Smooth muscle cell (in vitro differentiated cells): ENCODE measurements at regions not wholly inside any gene's neighbourhood (a gene's known extent, or its start where the extent isn't known, plus 50 kb on each side); places are given as distances from the start of the nearest gene placed in this dataset.

Source experiments
- DNase-seq: peaks from one replicate; lab custom pipeline; 2025; ENCODE audit not compliant: unreplicated experiment; lab: John Stamatoyannopoulos, UW
- H2AFZ ChIP-seq: fragments of 200-600 bp; sonication (generic); 2 replicates; pipeline ENCODE4 v1.6.0; 2016; ENCODE audit warnings: antibody characterized with exemption, low read depth, mild to moderate bottlenecking
- H3F3A ChIP-seq: fragments of 200-600 bp; sonication (generic); 2 replicates; pipeline ENCODE4 v1.6.0; 2017; ENCODE audit warnings: antibody characterized with exemption, low read depth
- H3K27ac ChIP-seq: fragments of 200-600 bp; sonication (generic); 2 replicates; pipeline ENCODE4 v1.5.1; 2016; ENCODE audit warnings: low read depth, mild to moderate bottlenecking
- H3K27me3 ChIP-seq: fragments of 200-600 bp; sonication (generic); 2 replicates; pipeline ENCODE4 v1.6.1; 2016; ENCODE audit warnings: low read depth, mild to moderate bottlenecking
- H3K36me3 ChIP-seq: fragments of 200-600 bp; sonication (generic); 2 replicates; pipeline ENCODE4 v1.5.1; 2016; ENCODE audit warnings: low read depth
- H3K4me1 ChIP-seq: fragments of 200-600 bp; sonication (generic); 2 replicates; pipeline ENCODE4 v1.5.1; 2016; ENCODE audit warnings: low read depth
- H3K4me2 ChIP-seq: fragments of 200-600 bp; sonication (generic); 2 replicates; pipeline ENCODE4 v1.6.0; 2016; ENCODE audit warnings: mild to moderate bottlenecking
- H3K4me3 ChIP-seq: fragments of 200-600 bp; sonication (generic); 2 replicates; pipeline ENCODE4 v1.5.1; 2016; ENCODE audit warnings: mild to moderate bottlenecking
- H3K79me2 ChIP-seq: fragments of 200-600 bp; sonication (generic); 2 replicates; pipeline ENCODE4 v1.6.0; 2016; ENCODE audit warnings: low read depth, mild to moderate bottlenecking
- H3K9ac ChIP-seq: fragments of 200-600 bp; sonication (generic); 2 replicates; pipeline ENCODE4 v1.6.0; 2016; ENCODE audit warnings: low read depth
- H3K9me3 ChIP-seq: fragments of 200-600 bp; sonication (generic); replicated peaks from 2 replicates; pipeline ENCODE4 v1.5.1; 2016; ENCODE audit warnings: low read depth
- H4K20me1 ChIP-seq: fragments of 200-600 bp; sonication (generic); 2 replicates; pipeline ENCODE4 v1.6.0; 2016; ENCODE audit warnings: low read depth
- WGBS: methylation state at CpG from one replicate; pipeline ENCODE4 v1.1.7; 2016; ENCODE audit warnings: low lambda C conversion rate; 5-methylcytosine and 5-hydroxymethylcytosine counted together
- TF ChIP-seq, protein P1 (sequence below): fragments of 200-600 bp; sonication (generic); IDR thresholded peaks from 2 replicates; pipeline ENCODE4 v1.5.1; 2017; ENCODE audit warnings: borderline replicate concordance, mild to moderate bottlenecking, antibody characterized with exemption; ENCODE audit not compliant: insufficient read depth, poor library complexity, severe bottlenecking

DNA sequence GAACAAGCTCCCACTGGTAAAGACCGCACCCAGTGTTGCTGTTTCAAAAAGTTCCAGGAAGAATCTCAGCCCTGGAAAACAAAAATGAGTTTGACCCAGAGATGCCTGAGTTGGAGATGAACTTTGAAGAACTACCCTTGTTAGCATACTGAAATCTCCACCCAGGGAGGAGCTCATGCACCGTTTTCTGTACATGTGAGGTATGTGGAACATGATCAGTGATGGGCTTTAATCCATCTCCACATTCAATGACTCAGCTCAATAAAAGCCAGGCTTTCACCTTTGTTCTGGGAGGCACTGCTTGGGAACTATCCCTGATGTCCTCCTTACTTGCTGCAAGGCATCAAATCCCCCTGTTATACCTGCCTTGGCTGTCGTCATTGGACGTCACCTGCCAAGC is 279.9 kb downstream of the UQCRFS1 start:
- TF ChIP-seq, protein P1, sequence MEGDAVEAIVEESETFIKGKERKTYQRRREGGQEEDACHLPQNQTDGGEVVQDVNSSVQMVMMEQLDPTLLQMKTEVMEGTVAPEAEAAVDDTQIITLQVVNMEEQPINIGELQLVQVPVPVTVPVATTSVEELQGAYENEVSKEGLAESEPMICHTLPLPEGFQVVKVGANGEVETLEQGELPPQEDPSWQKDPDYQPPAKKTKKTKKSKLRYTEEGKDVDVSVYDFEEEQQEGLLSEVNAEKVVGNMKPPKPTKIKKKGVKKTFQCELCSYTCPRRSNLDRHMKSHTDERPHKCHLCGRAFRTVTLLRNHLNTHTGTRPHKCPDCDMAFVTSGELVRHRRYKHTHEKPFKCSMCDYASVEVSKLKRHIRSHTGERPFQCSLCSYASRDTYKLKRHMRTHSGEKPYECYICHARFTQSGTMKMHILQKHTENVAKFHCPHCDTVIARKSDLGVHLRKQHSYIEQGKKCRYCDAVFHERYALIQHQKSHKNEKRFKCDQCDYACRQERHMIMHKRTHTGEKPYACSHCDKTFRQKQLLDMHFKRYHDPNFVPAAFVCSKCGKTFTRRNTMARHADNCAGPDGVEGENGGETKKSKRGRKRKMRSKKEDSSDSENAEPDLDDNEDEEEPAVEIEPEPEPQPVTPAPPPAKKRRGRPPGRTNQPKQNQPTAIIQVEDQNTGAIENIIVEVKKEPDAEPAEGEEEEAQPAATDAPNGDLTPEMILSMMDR = no peak
- no peak overlapping the region for H3K4me2 ChIP-seq
- no peak overlapping the region for H2AFZ ChIP-seq
- no peaks in the 10 kb centered on the region for H3K9me3 ChIP-seq
- DNase-seq = no peak
- WGBS = 92% methylated on average over 4 of the region's 4 CpGs
- no peaks in the 10 kb centered on the region for H3K79me2 ChIP-seq
- H3K9ac ChIP-seq = no peak overlapping the region
- no peak overlapping the region for H3K4me3 ChIP-seq
- no peaks in the 10 kb centered on the region for H4K20me1 ChIP-seq
- H3K27me3 ChIP-seq = no peaks in the 10 kb centered on the region
- H3K4me1 ChIP-seq = no peaks in the 10 kb centered on the region
- no peaks in the 10 kb centered on the region for H3K36me3 ChIP-seq
- no peak overlapping the region for H3K27ac ChIP-seq
- H3F3A ChIP-seq = no peaks in the 10 kb centered on the region

DNA sequence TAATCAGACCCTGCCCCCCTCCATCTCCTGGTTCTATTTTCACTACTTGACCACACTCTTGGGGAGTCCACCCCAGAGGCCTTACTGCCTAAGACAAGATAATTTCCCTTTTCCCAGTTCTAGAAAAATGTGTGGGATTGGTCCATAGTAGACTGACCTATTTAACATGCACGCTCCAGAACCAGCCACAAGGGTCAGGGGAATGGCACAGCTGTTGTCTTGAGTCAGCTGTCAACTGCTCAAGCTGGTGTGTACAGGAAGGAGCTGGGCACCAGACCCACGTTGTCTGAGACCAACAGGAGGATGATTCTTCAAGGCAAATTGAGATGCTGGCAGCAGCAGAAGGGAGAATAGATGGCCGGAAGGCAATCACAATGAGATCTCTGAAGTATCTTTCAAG is 280.5 kb downstream of the UQCRFS1 start:
- Histone ChIP-seq H3F3A (no peaks in the 10 kb centered on the region), H3K9me3 (no peaks in the 10 kb centered on the region), H3K79me2 (no peaks in the 10 kb centered on the region), H3K27ac (no peak overlapping the region), H4K20me1 (no peaks in the 10 kb centered on the region), H3K4me2 (no peak overlapping the region), H3K9ac (no peak overlapping the region), H3K36me3 (no peaks in the 10 kb centered on the region), H3K4me3 (no peak overlapping the region), H2AFZ (no peak overlapping the region), H3K4me1 (no peaks in the 10 kb centered on the region), H3K27me3 (no peaks in the 10 kb centered on the region)
- no peak for DNase-seq
- TF ChIP-seq, protein P1 = no peak
- 86% methylated on average over 3 of the region's 3 CpGs for WGBS

DNA sequence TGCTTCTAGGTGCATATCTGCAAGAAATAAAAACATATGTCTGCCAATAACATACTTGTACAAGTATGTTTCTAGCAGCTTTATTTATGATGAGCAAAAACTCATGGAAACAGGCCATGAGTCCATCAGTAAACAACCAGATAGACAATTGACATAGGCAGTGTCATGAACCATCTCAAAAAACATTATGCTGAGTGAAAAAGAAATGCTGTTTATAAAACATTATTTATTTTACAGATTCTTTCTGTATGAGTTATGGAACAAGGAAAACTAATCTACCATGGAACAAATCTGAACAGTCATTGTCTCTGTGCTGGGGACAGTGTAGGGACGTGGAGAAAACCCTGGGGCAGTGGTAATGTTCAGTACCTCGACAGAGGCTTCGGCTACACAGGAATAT is 283.9 kb downstream of the UQCRFS1 start:
- Histone ChIP-seq H2AFZ (no peak overlapping the region), H3K4me2 (no peak overlapping the region), H3K9me3 (no peaks in the 10 kb centered on the region), H3K27me3 (no peaks in the 10 kb centered on the region), H3F3A (no peaks in the 10 kb centered on the region), H3K36me3 (no peaks in the 10 kb centered on the region), H3K27ac (no peak overlapping the region), H3K9ac (no peak overlapping the region), H3K4me1 (no peaks in the 10 kb centered on the region), H4K20me1 (no peaks in the 10 kb centered on the region), H3K79me2 (no peaks in the 10 kb centered on the region), H3K4me3 (no peak overlapping the region)
- TF ChIP-seq, protein P1 = no peak
- WGBS = 71% methylated on average over 3 of the region's 3 CpGs
- no peak for DNase-seq

DNA sequence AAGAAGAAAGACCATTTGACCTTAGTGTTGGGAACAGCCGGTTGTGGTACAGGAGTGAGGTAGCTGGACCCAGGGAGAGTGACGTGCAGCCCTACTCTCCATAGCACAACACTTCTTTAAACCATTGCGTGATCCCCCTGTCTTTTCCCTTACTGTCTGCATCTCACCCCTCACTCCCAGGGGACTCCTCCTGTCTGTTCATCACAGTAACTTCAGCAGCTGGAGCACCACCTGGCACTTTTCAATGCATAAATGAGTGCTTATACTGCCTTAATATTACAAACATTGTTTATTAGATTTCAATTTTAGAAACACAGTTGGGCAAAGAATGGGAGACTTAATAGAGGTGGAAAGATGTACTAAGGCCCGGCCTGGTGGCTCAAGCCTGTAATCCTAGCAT is 285.5 kb downstream of the UQCRFS1 start:
- Histone ChIP-seq H3K27me3 (no peaks in the 10 kb centered on the region), H2AFZ (no peak overlapping the region), H3K79me2 (no peaks in the 10 kb centered on the region), H3F3A (no peaks in the 10 kb centered on the region), H3K4me2 (no peak overlapping the region), H3K36me3 (no peaks in the 10 kb centered on the region), H3K27ac (no peak overlapping the region), H4K20me1 (no peaks in the 10 kb centered on the region), H3K4me1 (no peaks in the 10 kb centered on the region), H3K4me3 (no peak overlapping the region), H3K9me3 (no peaks in the 10 kb centered on the region), H3K9ac (no peak overlapping the region)
- WGBS = 87% methylated on average over 4 of the region's 4 CpGs
- DNase-seq = no peak
- TF ChIP-seq, protein P1 = no peak
